ENCODE measurements at regions not wholly inside any gene's neighbourhood (a gene's known extent, or its start where the extent isn't known, plus 50 kb on each side); places are given as distances from the start of the nearest gene placed in this dataset.
"Not testable (repeated sequence)": the region's sequence is repeated elsewhere in the genome, so short reads cannot be mapped to it uniquely, and the experiment has no call there.

DNA sequence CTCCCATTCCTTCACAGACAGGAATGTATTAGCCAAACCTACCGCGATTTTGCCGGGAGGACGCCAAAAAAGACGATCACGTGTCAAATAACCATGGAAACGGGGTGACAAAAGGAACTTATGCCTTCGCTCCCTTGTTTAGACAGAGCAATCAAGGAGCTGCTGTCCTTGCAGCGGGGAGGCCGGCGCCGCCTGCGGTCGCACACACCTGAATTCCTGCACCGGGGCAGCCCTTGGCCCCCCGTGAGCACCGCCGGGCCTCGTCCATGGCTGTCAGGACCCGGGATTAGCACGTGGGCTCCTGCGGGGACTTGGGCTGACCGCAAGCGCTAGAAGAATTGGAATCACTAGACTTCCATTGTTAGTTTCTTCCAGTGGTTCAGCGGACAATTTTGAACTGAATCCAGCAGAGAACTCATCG, 193.1 kb downstream of the SHQ1 start:
- H3K4me3 ChIP-seq, result no peak overlapping the region

DNA sequence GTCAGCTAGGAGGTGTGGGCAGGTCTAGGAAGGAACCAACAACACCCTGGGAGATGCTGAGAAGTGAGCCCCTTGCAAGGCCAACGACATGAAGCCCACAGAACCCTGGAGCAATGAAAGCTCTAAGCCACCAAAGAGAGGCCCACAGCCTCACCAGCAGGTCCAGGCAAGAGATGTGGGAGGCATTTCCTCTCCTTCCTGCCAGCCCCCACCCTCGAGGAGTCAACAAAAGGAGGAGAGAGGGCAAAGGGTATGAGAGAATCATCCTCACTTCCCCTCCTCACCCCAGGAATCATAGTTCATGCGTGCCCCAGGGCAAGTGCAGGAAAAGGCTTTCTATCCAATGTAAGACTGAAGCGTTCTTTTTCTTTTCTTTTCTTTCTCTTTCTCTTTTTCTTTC, 195.8 kb downstream of the SHQ1 start:
- Histone ChIP-seq H3K9me3 (replicated peaks) (no peaks in the 10 kb centered on the region), H3K4me1 (replicated peaks) (no peaks in the 10 kb centered on the region), H3K27me3 (replicated peaks) (no peaks in the 10 kb centered on the region), H3K4me3 (no peak overlapping the region), H3K27ac (no peak overlapping the region), H3K36me3 (no peaks in the 10 kb centered on the region)
- no peak for DNase-seq (ENCODE audit: low read depth in 1 of 2, low spot score in 2 of 2)

More for the DNA sequence above, 193.1 kb downstream of the SHQ1 start:
- no peak for DNase-seq (ENCODE audit: low read depth in 1 of 2, low spot score in 2 of 2)
- Histone ChIP-seq H3K27ac (no peak overlapping the region), H3K27me3 (replicated peaks) (no peaks in the 10 kb centered on the region), H3K36me3 (no peaks in the 10 kb centered on the region), H3K4me1 (replicated peaks) (peaks cover 9% of the 10 kb centered on the region), H3K9me3 (replicated peaks) (no peaks in the 10 kb centered on the region)

GRCh38 chr3:72651498-72651897, 196.7 kb downstream of the SHQ1 start:
- Histone ChIP-seq H3K9me3 (replicated peaks) (no peaks in the 10 kb centered on the region), H3K36me3 (no peaks in the 10 kb centered on the region), H3K4me1 (replicated peaks) (no peaks in the 10 kb centered on the region), H3K27me3 (replicated peaks) (no peaks in the 10 kb centered on the region), H3K27ac (no peak overlapping the region), H3K4me3 (no peak overlapping the region)
- DNase-seq (ENCODE audit: low read depth in 1 of 2, low spot score in 2 of 2), result no peak

DNA sequence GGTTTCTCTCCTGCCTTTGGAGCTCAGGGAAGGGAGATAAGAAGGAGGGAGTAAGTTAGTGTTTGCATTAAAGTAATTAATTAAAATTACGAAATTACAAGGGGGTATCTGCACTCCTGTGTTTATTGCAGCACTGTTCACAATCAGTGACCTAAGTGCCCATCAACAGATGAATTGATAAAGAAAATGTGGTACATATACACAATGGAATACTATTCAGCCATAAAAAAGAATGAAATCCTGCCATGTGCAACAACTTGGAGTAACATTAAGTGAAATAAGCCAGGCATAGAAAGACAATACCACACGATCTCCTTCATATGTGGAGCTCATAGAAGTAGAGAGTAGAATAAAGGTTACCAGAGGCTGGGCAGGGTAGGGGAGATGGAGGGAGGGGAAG, 202.0 kb downstream of the SHQ1 start:
- Histone ChIP-seq H3K27ac (no peak overlapping the region), H3K4me3 (no peak overlapping the region), H3K4me1 (replicated peaks) (no peaks in the 10 kb centered on the region), H3K36me3 (no peaks in the 10 kb centered on the region), H3K27me3 (replicated peaks) (no peaks in the 10 kb centered on the region), H3K9me3 (replicated peaks) (no peaks in the 10 kb centered on the region)
- DNase-seq (ENCODE audit: low read depth in 1 of 2, low spot score in 2 of 2), result no peak

- H3K36me3 ChIP-seq; H3K4me1 ChIP-seq (replicated peaks); DNase-seq (ENCODE audit: low read depth in 1 of 2, low spot score in 2 of 2); H3K9me3 ChIP-seq (replicated peaks); H3K27me3 ChIP-seq (replicated peaks); H3K27ac ChIP-seq; H3K4me3 ChIP-seq: not testable (repeated sequence)
Measured at GRCh38 chr3:72643635-72644034, 204.6 kb downstream of the SHQ1 start.

- Histone ChIP-seq H3K4me3 (no peak overlapping the region), H3K27ac (no peak overlapping the region), H3K4me1 (replicated peaks) (no peaks in the 10 kb centered on the region), H3K9me3 (replicated peaks) (no peaks in the 10 kb centered on the region), H3K27me3 (replicated peaks) (no peaks in the 10 kb centered on the region), H3K36me3 (no peaks in the 10 kb centered on the region)
- DNase-seq (ENCODE audit: low read depth in 1 of 2, low spot score in 2 of 2), result no peak
Measured at GRCh38 chr3:72641684-72642083, 206.6 kb downstream of the SHQ1 start.

DNA sequence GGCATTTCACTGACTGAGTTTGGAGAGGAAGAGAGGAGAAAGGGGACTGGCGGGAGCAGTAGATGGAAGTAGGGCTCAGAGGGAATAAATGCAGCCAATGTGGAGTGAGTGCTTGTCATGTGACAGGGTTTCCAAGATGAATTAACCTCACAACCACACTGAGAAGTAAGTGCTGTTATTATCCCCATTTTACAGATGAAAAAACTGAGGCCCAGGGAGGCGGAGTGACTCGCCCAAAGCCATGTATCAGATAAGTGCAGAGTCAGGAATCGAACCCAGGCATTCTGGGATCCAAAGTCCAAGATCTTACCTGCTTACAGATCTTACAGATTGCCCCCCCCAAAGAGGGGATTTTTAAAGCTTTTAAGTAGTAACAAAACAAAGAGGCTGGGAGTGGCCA, 207.2 kb downstream of the SHQ1 start:
- H3K4me3 ChIP-seq, result no peak overlapping the region
- H3K36me3 ChIP-seq, result no peaks in the 10 kb centered on the region
- DNase-seq (ENCODE audit: low read depth in 1 of 2, low spot score in 2 of 2), result no peak
- no peaks in the 10 kb centered on the region for H3K27me3 ChIP-seq (replicated peaks)
- no peak overlapping the region for H3K27ac ChIP-seq
- no peaks in the 10 kb centered on the region for H3K9me3 ChIP-seq (replicated peaks)
- H3K4me1 ChIP-seq (replicated peaks), result no peaks in the 10 kb centered on the region

GRCh38 chr3:72636969-72637597, 211.2 kb downstream of the SHQ1 start:
- no peaks in the 10 kb centered on the region for H3K36me3 ChIP-seq
- peaks cover 3% of the 10 kb centered on the region; the same call in 1 of the 2 replicates for H3K4me1 ChIP-seq (replicated peaks)
- H3K9me3 ChIP-seq (replicated peaks), result 0 out of 2 replicates have a peak, but pooled peaks cover 3% of the 10 kb centered on the region
- no peaks in the 10 kb centered on the region for H3K27me3 ChIP-seq (replicated peaks)
- DNase-seq (ENCODE audit: low read depth in 1 of 2, low spot score in 2 of 2), result no peak
- no peak overlapping the region for H3K4me3 ChIP-seq
- H3K27ac ChIP-seq, result no peak overlapping the region

DNA sequence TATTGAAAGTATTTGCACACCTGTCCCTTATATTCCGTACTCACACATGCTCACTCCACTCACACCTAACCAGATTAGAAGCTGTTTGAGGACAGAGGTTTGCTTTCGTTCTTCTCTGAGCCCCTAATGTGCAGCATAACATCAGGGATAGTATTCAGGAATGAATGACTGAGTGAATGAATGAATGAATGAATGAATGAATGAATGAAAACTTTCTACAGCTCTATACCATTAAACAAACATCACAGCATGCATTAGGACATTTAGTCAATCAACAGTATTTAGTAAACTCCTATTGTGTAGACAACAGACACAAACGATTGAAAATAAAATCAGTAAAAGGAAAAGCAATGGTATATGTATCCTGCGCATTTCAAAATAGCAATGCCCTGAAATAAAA, 212.7 kb downstream of the SHQ1 start:
- Histone ChIP-seq H3K9me3 (replicated peaks) (0 out of 2 replicates have a peak, but pooled peaks cover 3% of the 10 kb centered on the region), H3K27me3 (replicated peaks) (no peaks in the 10 kb centered on the region), H3K27ac (no peak overlapping the region), H3K4me1 (replicated peaks) (peaks cover 3% of the 10 kb centered on the region; the same call in 1 of the 2 replicates), H3K4me3 (no peak overlapping the region), H3K36me3 (no peaks in the 10 kb centered on the region)
- DNase-seq (ENCODE audit: low read depth in 1 of 2, low spot score in 2 of 2), result no peak

DNA sequence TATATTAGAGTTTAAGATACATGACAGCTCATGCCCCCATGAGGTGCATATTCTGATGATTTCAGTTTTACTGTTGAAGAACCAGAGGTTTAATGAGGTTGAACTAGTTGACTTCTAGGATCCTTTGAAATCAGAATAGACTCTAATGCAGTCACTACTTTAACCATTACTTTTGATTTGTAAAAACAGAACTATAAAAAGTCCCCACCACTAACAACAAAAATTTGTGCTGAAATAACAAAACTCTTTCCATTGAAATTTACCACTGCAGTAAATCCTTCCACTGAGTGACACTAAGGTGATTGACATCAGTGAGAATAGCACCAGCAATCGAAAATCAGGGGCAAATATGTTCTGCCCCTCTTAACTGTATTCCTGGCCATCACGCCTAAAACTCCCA, 214.1 kb downstream of the SHQ1 start:
- no peak for DNase-seq (ENCODE audit: low read depth in 1 of 2, low spot score in 2 of 2)
- 0 out of 2 replicates have a peak, but pooled peaks cover 3% of the 10 kb centered on the region for H3K9me3 ChIP-seq (replicated peaks)
- H3K4me1 ChIP-seq (replicated peaks), result peaks cover 3% of the 10 kb centered on the region
- H3K27me3 ChIP-seq (replicated peaks), result no peaks in the 10 kb centered on the region
- no peaks in the 10 kb centered on the region for H3K36me3 ChIP-seq
- no peak overlapping the region for H3K27ac ChIP-seq
- no peak overlapping the region for H3K4me3 ChIP-seq

DNA sequence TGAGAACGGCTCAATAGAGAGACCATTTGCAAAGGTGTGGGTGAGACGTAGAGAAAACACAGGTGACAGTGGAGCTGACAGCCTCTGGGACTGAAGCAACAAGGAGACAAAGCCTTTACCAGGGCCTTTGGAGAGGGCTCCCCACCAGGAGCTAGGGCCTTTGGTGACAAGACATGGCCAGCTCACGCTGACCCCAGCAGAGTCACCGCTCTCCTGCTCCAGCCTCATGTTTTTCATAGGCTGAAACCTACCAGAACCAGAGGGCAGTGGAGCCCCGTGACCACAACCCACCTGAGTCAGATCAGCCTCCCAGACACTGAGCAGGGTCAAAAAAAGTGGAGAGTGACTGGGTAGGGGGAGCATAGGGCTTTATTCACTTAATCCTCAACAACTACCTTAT, 214.7 kb downstream of the SHQ1 start:
- no peak overlapping the region for H3K27ac ChIP-seq
- H3K4me3 ChIP-seq, result no peak overlapping the region

GRCh38 chr3:72633121-72633520, 215.1 kb downstream of the SHQ1 start:
- Histone ChIP-seq H3K27me3 (replicated peaks) (no peaks in the 10 kb centered on the region), H3K9me3 (replicated peaks) (0 out of 2 replicates have a peak, but pooled peaks cover 3% of the 10 kb centered on the region), H3K4me3 (no peak overlapping the region), H3K4me1 (replicated peaks) (peaks cover 3% of the 10 kb centered on the region), H3K36me3 (no peaks in the 10 kb centered on the region), H3K27ac (no peak overlapping the region)
- peak in 1 of 2 experiments; percentile 23 for DNase-seq (ENCODE audit: low read depth in 1 of 2, low spot score in 2 of 2)

More for the DNA sequence above, 214.7 kb downstream of the SHQ1 start:
- H3K4me1 ChIP-seq (replicated peaks), result peaks cover 3% of the 10 kb centered on the region
- H3K36me3 ChIP-seq, result no peaks in the 10 kb centered on the region
- H3K27me3 ChIP-seq (replicated peaks), result no peaks in the 10 kb centered on the region
- no peak for DNase-seq (ENCODE audit: low read depth in 1 of 2, low spot score in 2 of 2)
- H3K9me3 ChIP-seq (replicated peaks), result 0 out of 2 replicates have a peak, but pooled peaks cover 3% of the 10 kb centered on the region

DNA sequence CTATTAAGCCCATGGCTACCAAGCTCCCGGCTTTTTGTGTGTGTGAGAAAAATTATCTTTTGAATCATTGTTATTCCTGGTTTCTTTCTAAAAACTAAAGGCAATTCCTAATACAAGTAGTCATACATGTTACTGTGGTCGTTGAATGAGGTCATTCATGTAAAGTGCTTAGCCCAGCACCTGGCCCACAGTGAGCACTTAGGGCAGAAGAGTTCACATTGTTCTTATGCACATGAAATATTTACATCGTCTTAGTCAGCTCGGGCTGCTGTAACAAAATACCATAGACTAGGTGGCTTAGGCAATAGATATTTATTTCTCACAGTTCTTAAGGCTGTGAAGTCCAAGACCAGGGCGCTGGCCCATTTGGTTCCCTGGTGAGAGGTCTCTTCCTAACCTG, 216.1 kb downstream of the SHQ1 start:
- no peak for DNase-seq (ENCODE audit: low read depth in 1 of 2, low spot score in 2 of 2)

GRCh38 chr3:72630969-72631344, 217.3 kb downstream of the SHQ1 start:
- DNase-seq (ENCODE audit: low read depth in 1 of 2, low spot score in 2 of 2), result no peak
- Histone ChIP-seq H3K4me1 (replicated peaks) (peaks cover 3% of the 10 kb centered on the region), H3K4me3 (no peak overlapping the region), H3K27ac (no peak overlapping the region), H3K27me3 (replicated peaks) (no peaks in the 10 kb centered on the region), H3K9me3 (replicated peaks) (0 out of 2 replicates have a peak, but pooled peaks cover 3% of the 10 kb centered on the region), H3K36me3 (no peaks in the 10 kb centered on the region)

More for the DNA sequence above, 216.1 kb downstream of the SHQ1 start:
- Histone ChIP-seq H3K9me3 (replicated peaks) (0 out of 2 replicates have a peak, but pooled peaks cover 3% of the 10 kb centered on the region), H3K27ac (no peak overlapping the region), H3K27me3 (replicated peaks) (no peaks in the 10 kb centered on the region), H3K36me3 (no peaks in the 10 kb centered on the region), H3K4me3 (no peak overlapping the region), H3K4me1 (replicated peaks) (peaks cover 3% of the 10 kb centered on the region)

All from SJSA1 (cell line).